ENCODE measurements at regions not wholly inside any gene's neighbourhood (a gene's known extent, or its start where the extent isn't known, plus 50 kb on each side); places are given as distances from the start of the nearest gene placed in this dataset.

DNA sequence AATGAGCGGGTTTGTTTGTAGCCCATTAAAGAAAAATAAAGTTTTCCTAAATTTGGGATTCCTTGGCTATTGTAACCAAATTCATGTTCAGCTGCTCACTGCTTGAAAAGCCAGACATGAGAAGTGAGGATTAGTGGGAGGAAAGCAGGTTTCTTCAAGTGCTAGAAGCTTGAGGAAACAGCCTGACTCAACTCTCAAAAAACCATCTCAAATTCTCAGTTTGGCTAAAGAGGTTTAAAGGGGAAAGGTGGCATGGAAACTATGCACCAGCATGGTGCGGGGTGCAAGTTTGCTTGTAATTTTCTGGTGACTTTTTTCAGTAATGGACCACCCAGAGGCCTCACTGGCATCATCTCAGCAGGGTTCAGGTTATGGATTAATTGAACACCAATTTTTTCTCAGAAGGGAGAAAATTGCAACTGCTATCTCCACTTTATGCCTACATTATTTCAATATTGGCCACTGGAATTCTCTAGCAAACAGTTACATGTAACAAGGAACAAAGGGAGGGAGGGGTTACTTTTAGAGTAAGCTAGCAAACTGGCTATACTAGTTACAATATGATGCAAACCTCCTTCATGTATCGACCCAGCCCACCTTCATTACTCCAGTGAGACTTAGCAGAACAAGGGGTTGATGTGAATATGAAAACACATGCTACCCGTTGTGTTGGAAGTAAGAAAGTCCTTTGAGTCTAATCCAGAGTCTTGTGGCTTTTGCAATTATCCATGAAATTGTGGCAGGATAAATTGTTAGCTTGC lies 85.0 kb upstream of the IFNGR1 start:
- TF ChIP-seq, protein P1, sequence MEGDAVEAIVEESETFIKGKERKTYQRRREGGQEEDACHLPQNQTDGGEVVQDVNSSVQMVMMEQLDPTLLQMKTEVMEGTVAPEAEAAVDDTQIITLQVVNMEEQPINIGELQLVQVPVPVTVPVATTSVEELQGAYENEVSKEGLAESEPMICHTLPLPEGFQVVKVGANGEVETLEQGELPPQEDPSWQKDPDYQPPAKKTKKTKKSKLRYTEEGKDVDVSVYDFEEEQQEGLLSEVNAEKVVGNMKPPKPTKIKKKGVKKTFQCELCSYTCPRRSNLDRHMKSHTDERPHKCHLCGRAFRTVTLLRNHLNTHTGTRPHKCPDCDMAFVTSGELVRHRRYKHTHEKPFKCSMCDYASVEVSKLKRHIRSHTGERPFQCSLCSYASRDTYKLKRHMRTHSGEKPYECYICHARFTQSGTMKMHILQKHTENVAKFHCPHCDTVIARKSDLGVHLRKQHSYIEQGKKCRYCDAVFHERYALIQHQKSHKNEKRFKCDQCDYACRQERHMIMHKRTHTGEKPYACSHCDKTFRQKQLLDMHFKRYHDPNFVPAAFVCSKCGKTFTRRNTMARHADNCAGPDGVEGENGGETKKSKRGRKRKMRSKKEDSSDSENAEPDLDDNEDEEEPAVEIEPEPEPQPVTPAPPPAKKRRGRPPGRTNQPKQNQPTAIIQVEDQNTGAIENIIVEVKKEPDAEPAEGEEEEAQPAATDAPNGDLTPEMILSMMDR (IDR thresholded peaks at IDR 0.05), result no peak
- TF ChIP-seq POLR2A (IDR thresholded peaks at IDR 0.05), result no peak
